HepG2 (cell line): ENCODE measurements at regions not wholly inside any gene's neighbourhood (a gene's known extent, or its start where the extent isn't known, plus 50 kb on each side); places are given as distances from the start of the nearest gene placed in this dataset.

Source experiments
- ATF1 ChIP-seq: IDR thresholded peaks from 2 replicates; pipeline ENCODE4 v1.6.1; 2016; ENCODE audit warnings: mild to moderate bottlenecking, control low read depth
- FLYWCH1 ChIP-seq: sonication (generic); formaldehyde crosslinking; IDR thresholded peaks from 2 replicates; pipeline ENCODE4 v1.8.1; 2023; ENCODE audit warnings: mild to moderate bottlenecking, missing genetic modification reagents
- HOXD1 ChIP-seq: sonication (generic); formaldehyde crosslinking; IDR thresholded peaks from 2 replicates; pipeline ENCODE4 v1.5.0; 2020; ENCODE audit warnings: missing genetic modification reagents
- PHF21A ChIP-seq: sonication (generic); formaldehyde crosslinking; IDR thresholded peaks from 2 replicates; pipeline ENCODE4 v1.5.0; 2020; ENCODE audit warnings: mild to moderate bottlenecking, missing genetic modification reagents
- SMARCC2 ChIP-seq: fragments of 450-650 bp; IDR thresholded peaks from 2 replicates; pipeline ENCODE4 v1.6.1; 2017; ENCODE audit warnings: antibody characterized with exemption, mild to moderate bottlenecking
- TBX2 ChIP-seq: sonication (generic); formaldehyde crosslinking; IDR thresholded peaks from 2 replicates; pipeline ENCODE4 v1.5.0; 2020; ENCODE audit warnings: missing genetic modification reagents, mild to moderate bottlenecking, borderline replicate concordance
- ZNF558 ChIP-seq: sonication (generic); formaldehyde crosslinking; IDR thresholded peaks from 2 replicates; pipeline ENCODE4 v1.9.0; 2022; ENCODE audit warnings: mild to moderate bottlenecking, missing genetic modification reagents, borderline replicate concordance
- ZNF616 ChIP-seq: sonication (generic); formaldehyde crosslinking; IDR thresholded peaks from 2 replicates; pipeline ENCODE4 v1.5.0; 2020; ENCODE audit warnings: low read depth, mild to moderate bottlenecking, missing genetic modification reagents
- ZSCAN20 ChIP-seq: sonication (generic); formaldehyde crosslinking; IDR thresholded peaks from 2 replicates; pipeline ENCODE4 v1.4.0; 2020; ENCODE audit warnings: missing genetic modification reagents, mild to moderate bottlenecking, borderline replicate concordance
- TF ChIP-seq, protein P1 (sequence below): sonication (generic); formaldehyde crosslinking; IDR thresholded peaks from 2 replicates; pipeline ENCODE4 v1.5.0; 2020; ENCODE audit warnings: mild to moderate bottlenecking, missing genetic modification reagents
- TF ChIP-seq, protein P2 (sequence below): sonication (generic); formaldehyde crosslinking; IDR thresholded peaks from 2 replicates; pipeline ENCODE4 v1.4.0; 2020; ENCODE audit warnings: missing genetic modification reagents, borderline replicate concordance
- TF ChIP-seq, protein P3 (sequence below): sonication (generic); formaldehyde crosslinking; IDR thresholded peaks from 2 replicates; pipeline ENCODE4 v1.5.1; 2020; ENCODE audit warnings: missing genetic modification reagents, mild to moderate bottlenecking, borderline replicate concordance
- TF ChIP-seq, protein P4 (sequence below): IDR thresholded peaks from 2 replicates; pipeline ENCODE4 v1.6.1; 2016
- TF ChIP-seq, protein P5 (sequence below): sonication (generic); formaldehyde crosslinking; IDR thresholded peaks from 2 replicates; pipeline ENCODE4 v1.8.0; 2022; ENCODE audit warnings: mild to moderate bottlenecking, missing genetic modification reagents, moderate library complexity
- TF ChIP-seq, protein P6 (sequence below): IDR thresholded peaks from 2 replicates; pipeline ENCODE4 v1.6.1; 2012; ENCODE audit warnings: low read depth, low read length, improper control_type of control experiment
- TF ChIP-seq, protein P7 (sequence below): sonication (generic); formaldehyde crosslinking; IDR thresholded peaks from 2 replicates; pipeline ENCODE4 v1.8.0; 2022; ENCODE audit warnings: missing genetic modification reagents, low read depth, mild to moderate bottlenecking, borderline replicate concordance

DNA sequence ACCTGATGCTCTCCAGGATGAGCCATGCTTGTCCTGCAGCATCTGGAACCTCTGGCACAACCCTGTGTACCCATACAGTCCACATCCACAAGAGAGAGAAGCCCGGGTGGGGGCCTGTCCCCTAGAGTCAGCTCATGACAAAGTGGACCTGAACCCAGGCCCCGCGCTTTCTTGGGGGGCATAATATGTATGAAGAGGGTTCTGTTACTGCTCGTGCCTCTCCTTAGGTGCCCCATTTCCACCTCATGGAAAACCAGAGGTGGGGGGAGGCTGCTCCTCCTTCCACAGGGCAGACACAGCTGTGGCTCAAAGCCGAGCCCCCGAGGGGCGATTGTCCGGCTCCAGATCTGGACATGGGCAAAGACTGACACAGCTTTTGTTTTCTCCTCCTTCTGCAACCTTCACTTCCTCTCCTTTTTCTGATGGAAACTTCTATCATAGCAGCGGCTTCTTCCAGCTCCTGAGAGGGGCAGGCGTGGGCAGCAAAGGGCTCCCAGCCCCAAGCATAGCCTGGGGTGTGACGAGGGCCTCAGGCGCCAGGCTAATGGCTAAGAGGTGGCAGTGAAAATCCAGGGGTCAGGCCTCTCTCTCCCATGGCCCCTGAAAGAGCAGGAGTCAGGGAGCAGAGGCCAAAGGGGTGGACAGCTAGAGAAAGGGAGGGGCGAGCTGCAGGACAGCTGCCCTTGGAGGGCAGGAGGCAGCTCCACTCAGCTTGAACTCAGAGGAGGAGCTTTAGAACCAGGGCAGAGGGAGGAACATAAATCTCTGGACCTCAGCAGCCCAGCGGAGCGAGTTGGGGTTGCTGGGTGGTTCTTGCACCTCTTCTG is 155.5 kb downstream of the ZFP36L2 start (continued):
- TF ChIP-seq, protein P1, sequence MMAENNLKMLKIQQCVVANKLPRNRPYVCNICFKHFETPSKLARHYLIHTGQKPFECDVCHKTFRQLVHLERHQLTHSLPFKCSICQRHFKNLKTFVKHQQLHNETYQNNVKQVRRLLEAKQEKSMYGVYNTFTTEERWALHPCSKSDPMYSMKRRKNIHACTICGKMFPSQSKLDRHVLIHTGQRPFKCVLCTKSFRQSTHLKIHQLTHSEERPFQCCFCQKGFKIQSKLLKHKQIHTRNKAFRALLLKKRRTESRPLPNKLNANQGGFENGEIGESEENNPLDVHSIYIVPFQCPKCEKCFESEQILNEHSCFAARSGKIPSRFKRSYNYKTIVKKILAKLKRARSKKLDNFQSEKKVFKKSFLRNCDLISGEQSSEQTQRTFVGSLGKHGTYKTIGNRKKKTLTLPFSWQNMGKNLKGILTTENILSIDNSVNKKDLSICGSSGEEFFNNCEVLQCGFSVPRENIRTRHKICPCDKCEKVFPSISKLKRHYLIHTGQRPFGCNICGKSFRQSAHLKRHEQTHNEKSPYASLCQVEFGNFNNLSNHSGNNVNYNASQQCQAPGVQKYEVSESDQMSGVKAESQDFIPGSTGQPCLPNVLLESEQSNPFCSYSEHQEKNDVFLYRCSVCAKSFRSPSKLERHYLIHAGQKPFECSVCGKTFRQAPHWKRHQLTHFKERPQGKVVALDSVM (CRISPR knock-in tag) = peak; percentile 60; the same call in 1 of the 2 replicates
- TF ChIP-seq ZSCAN20 (CRISPR knock-in tag) (no peak), ATF1 (no peak), SMARCC2 (no peak), FLYWCH1 (no peak), HOXD1 (CRISPR knock-in tag) (no peak), PHF21A (0 out of 2 replicates have a peak, but pooled peaks have one; percentile 55), TBX2 (CRISPR knock-in tag) (peak; percentile 16; the same call in 1 of the 2 replicates), ZNF616 (CRISPR knock-in tag) (no peak), ZNF558 (no peak)
- TF ChIP-seq, protein P2, sequence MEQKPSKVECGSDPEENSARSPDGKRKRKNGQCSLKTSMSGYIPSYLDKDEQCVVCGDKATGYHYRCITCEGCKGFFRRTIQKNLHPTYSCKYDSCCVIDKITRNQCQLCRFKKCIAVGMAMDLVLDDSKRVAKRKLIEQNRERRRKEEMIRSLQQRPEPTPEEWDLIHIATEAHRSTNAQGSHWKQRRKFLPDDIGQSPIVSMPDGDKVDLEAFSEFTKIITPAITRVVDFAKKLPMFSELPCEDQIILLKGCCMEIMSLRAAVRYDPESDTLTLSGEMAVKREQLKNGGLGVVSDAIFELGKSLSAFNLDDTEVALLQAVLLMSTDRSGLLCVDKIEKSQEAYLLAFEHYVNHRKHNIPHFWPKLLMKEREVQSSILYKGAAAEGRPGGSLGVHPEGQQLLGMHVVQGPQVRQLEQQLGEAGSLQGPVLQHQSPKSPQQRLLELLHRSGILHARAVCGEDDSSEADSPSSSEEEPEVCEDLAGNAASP (CRISPR knock-in tag) = no peak
- TF ChIP-seq, protein P3, sequence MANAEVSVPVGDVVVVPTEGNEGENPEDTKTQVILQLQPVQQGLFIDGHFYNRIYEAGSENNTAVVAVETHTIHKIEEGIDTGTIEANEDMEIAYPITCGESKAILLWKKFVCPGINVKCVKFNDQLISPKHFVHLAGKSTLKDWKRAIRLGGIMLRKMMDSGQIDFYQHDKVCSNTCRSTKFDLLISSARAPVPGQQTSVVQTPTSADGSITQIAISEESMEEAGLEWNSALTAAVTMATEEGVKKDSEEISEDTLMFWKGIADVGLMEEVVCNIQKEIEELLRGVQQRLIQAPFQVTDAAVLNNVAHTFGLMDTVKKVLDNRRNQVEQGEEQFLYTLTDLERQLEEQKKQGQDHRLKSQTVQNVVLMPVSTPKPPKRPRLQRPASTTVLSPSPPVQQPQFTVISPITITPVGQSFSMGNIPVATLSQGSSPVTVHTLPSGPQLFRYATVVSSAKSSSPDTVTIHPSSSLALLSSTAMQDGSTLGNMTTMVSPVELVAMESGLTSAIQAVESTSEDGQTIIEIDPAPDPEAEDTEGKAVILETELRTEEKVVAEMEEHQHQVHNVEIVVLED (CRISPR knock-in tag) = no peak
- TF ChIP-seq, protein P4, sequence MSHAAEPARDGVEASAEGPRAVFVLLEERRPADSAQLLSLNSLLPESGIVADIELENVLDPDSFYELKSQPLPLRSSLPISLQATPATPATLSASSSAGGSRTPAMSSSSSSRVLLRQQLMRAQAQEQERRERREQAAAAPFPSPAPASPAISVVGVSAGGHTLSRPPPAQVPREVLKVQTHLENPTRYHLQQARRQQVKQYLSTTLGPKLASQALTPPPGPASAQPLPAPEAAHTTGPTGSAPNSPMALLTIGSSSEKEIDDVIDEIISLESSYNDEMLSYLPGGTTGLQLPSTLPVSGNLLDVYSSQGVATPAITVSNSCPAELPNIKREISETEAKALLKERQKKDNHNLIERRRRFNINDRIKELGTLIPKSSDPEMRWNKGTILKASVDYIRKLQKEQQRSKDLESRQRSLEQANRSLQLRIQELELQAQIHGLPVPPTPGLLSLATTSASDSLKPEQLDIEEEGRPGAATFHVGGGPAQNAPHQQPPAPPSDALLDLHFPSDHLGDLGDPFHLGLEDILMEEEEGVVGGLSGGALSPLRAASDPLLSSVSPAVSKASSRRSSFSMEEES (CRISPR knock-in tag) = no peak
- TF ChIP-seq, protein P5, sequence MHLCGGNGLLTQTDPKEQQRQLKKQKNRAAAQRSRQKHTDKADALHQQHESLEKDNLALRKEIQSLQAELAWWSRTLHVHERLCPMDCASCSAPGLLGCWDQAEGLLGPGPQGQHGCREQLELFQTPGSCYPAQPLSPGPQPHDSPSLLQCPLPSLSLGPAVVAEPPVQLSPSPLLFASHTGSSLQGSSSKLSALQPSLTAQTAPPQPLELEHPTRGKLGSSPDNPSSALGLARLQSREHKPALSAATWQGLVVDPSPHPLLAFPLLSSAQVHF (CRISPR knock-in tag) = no peak
- TF ChIP-seq, protein P6, sequence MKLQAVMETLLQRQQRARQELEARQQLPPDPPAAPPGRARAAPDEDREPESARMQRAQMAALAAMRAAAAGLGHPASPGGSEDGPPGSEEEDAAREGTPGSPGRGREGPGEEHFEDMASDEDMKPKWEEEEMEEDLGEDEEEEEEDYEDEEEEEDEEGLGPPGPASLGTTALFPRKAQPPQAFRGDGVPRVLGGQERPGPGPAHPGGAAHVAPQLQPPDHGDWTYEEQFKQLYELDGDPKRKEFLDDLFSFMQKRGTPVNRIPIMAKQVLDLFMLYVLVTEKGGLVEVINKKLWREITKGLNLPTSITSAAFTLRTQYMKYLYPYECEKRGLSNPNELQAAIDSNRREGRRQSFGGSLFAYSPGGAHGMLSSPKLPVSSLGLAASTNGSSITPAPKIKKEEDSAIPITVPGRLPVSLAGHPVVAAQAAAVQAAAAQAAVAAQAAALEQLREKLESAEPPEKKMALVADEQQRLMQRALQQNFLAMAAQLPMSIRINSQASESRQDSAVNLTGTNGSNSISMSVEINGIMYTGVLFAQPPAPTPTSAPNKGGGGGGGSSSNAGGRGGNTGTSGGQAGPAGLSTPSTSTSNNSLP = no peak
- TF ChIP-seq, protein P7, sequence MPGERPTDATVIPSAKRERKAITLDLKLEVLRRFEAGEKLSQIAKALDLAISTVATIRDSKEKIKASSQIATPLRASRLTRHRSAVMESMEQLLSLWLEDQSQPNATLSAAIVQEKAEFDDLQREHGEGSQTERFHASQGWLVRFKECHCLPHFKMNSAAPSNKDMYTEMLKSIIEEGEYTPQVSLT (CRISPR knock-in tag) = no peak
